C4-2B (cell line): ENCODE measurements at regions not wholly inside any gene's neighbourhood (a gene's known extent, or its start where the extent isn't known, plus 50 kb on each side); places are given as distances from the start of the nearest gene placed in this dataset.

Source experiments
- H3K27ac ChIP-seq: fragments of 450-650 bp; 2 replicates; pipeline ENCODE4 v1.5.1; 2017
- CTCF ChIP-seq: fragments of 450-650 bp; conservative IDR thresholded peaks from 2 replicates; pipeline ENCODE4 v1.5.1; 2017; ENCODE audit warnings: mild to moderate bottlenecking
- ZFX ChIP-seq: fragments of 450-650 bp; IDR thresholded peaks from 2 replicates; pipeline ENCODE4 v1.6.1; 2017

- no peak for TF ChIP-seq CTCF
- TF ChIP-seq ZFX = no peak
- no peak overlapping the region for H3K27ac ChIP-seq
These were observed 384.4 kb downstream of the TNS3 start for GRCh38 chr7:47197486-47197885.

GRCh38 chr7:47196737-47197136 is 385.2 kb downstream of the TNS3 start:
- TF ChIP-seq CTCF = no peak
- no peak for TF ChIP-seq ZFX

GRCh38 chr7:47196106-47196645 is 385.7 kb downstream of the TNS3 start:
- TF ChIP-seq ZFX (no peak), CTCF (no peak)

More at GRCh38 chr7:47196737-47197136, 385.2 kb downstream of the TNS3 start:
- H3K27ac ChIP-seq = no peak overlapping the region

GRCh38 chr7:47195641-47196040 is 386.3 kb downstream of the TNS3 start:
- H3K27ac ChIP-seq = no peak overlapping the region
- no peak; the same call in 1 of the 2 replicates for TF ChIP-seq CTCF
- no peak for TF ChIP-seq ZFX

More at GRCh38 chr7:47196106-47196645, 385.7 kb downstream of the TNS3 start:
- H3K27ac ChIP-seq = no peak overlapping the region

- no peak for TF ChIP-seq CTCF
- TF ChIP-seq ZFX = no peak
- H3K27ac ChIP-seq = 0 out of 2 replicates have a peak overlapping the region, but pooled peaks have one; percentile 6
These were observed 387.3 kb downstream of the TNS3 start for GRCh38 chr7:47194516-47195057.

- no peak for TF ChIP-seq CTCF
- TF ChIP-seq ZFX = no peak
- H3K27ac ChIP-seq = no peak overlapping the region
These were observed 388.9 kb downstream of the TNS3 start for GRCh38 chr7:47192978-47193377.

- H3K27ac ChIP-seq = 0 out of 2 replicates have a peak overlapping the region, but pooled peaks have one; percentile 3
- no peak for TF ChIP-seq CTCF
- TF ChIP-seq ZFX = no peak
These were observed 390.0 kb downstream of the TNS3 start for GRCh38 chr7:47191876-47192291.
